ENCODE measurements at regions not wholly inside any gene's neighbourhood (a gene's known extent, or its start where the extent isn't known, plus 50 kb on each side); places are given as distances from the start of the nearest gene placed in this dataset.
"Not testable (repeated sequence)": the region's sequence is repeated elsewhere in the genome, so short reads cannot be mapped to it uniquely, and the experiment has no call there.

- no peaks in the 10 kb centered on the region for H3K36me3 Mint-ChIP-seq (ENCODE audit: insufficient read depth)
- H3K27me3 Mint-ChIP-seq = peaks cover 36 to 37% of the 10 kb centered on the region in 2 donors
- no peaks in the 10 kb centered on the region for H3K4me1 Mint-ChIP-seq (ENCODE audit: low read depth in 2 of 2)
- ATAC-seq (replicated peaks) = no peak
- H3K4me3 Mint-ChIP-seq = no peak overlapping the region
- no peak overlapping the region for H3K27ac Mint-ChIP-seq
- no peak for DNase-seq
- peaks cover 1 to 7% of the 10 kb centered on the region in 2 donors for H3K9me3 Mint-ChIP-seq
Observed at GRCh38 chr20:2223558-2224367, 72.0 kb upstream of the TGM3 start.

GRCh38 chr20:2224368-2224639 lies 71.5 kb upstream of the TGM3 start:
- no peak overlapping the region for H3K27ac Mint-ChIP-seq
- DNase-seq = no peak
- peaks cover 41 to 42% of the 10 kb centered on the region in 2 donors for H3K27me3 Mint-ChIP-seq

GRCh38 chr20:2227285-2227684 lies 68.5 kb upstream of the TGM3 start:
- H3K4me3 Mint-ChIP-seq; H3K27ac Mint-ChIP-seq; H3K4me1 Mint-ChIP-seq (ENCODE audit: low read depth in 2 of 2); ATAC-seq (replicated peaks); DNase-seq; H3K9me3 Mint-ChIP-seq; H3K36me3 Mint-ChIP-seq (ENCODE audit: insufficient read depth): not testable (repeated sequence)
- H3K27me3 Mint-ChIP-seq = peaks cover 38 to 44% of the 10 kb centered on the region in 2 donors

More at GRCh38 chr20:2224368-2224639, 71.5 kb upstream of the TGM3 start:
- no peak for ATAC-seq (replicated peaks)
- Mint-ChIP-seq H3K4me3 (no peak overlapping the region), H3K36me3 (ENCODE audit: insufficient read depth) (no peaks in the 10 kb centered on the region), H3K9me3 (peaks cover 1 to 7% of the 10 kb centered on the region in 2 donors), H3K4me1 (ENCODE audit: low read depth in 2 of 2) (no peaks in the 10 kb centered on the region)

- Mint-ChIP-seq H3K36me3 (ENCODE audit: insufficient read depth) (no peaks in the 10 kb centered on the region), H3K4me1 (ENCODE audit: low read depth in 2 of 2) (no peaks in the 10 kb centered on the region), H3K27ac (no peak overlapping the region), H3K27me3 (peaks cover 38 to 44% of the 10 kb centered on the region in 2 donors), H3K4me3 (no peak overlapping the region), H3K9me3 (no peaks in the 10 kb centered on the region)
- DNase-seq (no peak), ATAC-seq (replicated peaks) (no peak)
Observed at GRCh38 chr20:2227861-2228260, 67.9 kb upstream of the TGM3 start.

- no peaks in the 10 kb centered on the region for H3K4me1 Mint-ChIP-seq (ENCODE audit: low read depth in 2 of 2)
- peaks cover 33 to 40% of the 10 kb centered on the region in 2 donors for H3K27me3 Mint-ChIP-seq
- no peak overlapping the region for H3K27ac Mint-ChIP-seq
- H3K4me3 Mint-ChIP-seq = no peak overlapping the region
- DNase-seq (no peak), ATAC-seq (replicated peaks) (no peak)
- no peaks in the 10 kb centered on the region for H3K9me3 Mint-ChIP-seq
- H3K36me3 Mint-ChIP-seq (ENCODE audit: insufficient read depth) = no peaks in the 10 kb centered on the region
Observed at GRCh38 chr20:2228926-2229325, 66.9 kb upstream of the TGM3 start.

- Mint-ChIP-seq H3K4me3 (no peak overlapping the region), H3K36me3 (ENCODE audit: insufficient read depth) (no peaks in the 10 kb centered on the region), H3K27ac (no peak overlapping the region)
Observed at GRCh38 chr20:2230726-2231488, 64.9 kb upstream of the TGM3 start.

GRCh38 chr20:2231701-2232100 lies 64.1 kb upstream of the TGM3 start:
- Mint-ChIP-seq H3K27ac (no peak overlapping the region), H3K4me1 (ENCODE audit: low read depth in 2 of 2) (no peaks in the 10 kb centered on the region), H3K36me3 (ENCODE audit: insufficient read depth) (no peaks in the 10 kb centered on the region), H3K4me3 (no peak overlapping the region), H3K27me3 (peaks cover 25 to 33% of the 10 kb centered on the region in 2 donors), H3K9me3 (no peaks in the 10 kb centered on the region)
- DNase-seq (no peak), ATAC-seq (replicated peaks) (no peak)

More at GRCh38 chr20:2230726-2231488, 64.9 kb upstream of the TGM3 start:
- no peaks in the 10 kb centered on the region for H3K4me1 Mint-ChIP-seq (ENCODE audit: low read depth in 2 of 2)
- ATAC-seq (replicated peaks) (no peak), DNase-seq (no peak)
- no peaks in the 10 kb centered on the region for H3K9me3 Mint-ChIP-seq
- peaks cover 18 to 25% of the 10 kb centered on the region in 2 donors for H3K27me3 Mint-ChIP-seq

GRCh38 chr20:2234598-2235191 lies 61.1 kb upstream of the TGM3 start:
- Mint-ChIP-seq H3K27me3 (peaks cover 13 to 15% of the 10 kb centered on the region in 2 donors), H3K4me3 (no peak overlapping the region), H3K4me1 (ENCODE audit: low read depth in 2 of 2) (no peaks in the 10 kb centered on the region), H3K9me3 (no peaks in the 10 kb centered on the region), H3K27ac (no peak overlapping the region), H3K36me3 (ENCODE audit: insufficient read depth) (no peaks in the 10 kb centered on the region)
- no peak for ATAC-seq (replicated peaks)
- DNase-seq = no peak

GRCh38 chr20:2236256-2236655 lies 59.5 kb upstream of the TGM3 start:
- ATAC-seq (replicated peaks) = no peak
- H3K9me3 Mint-ChIP-seq = no peaks in the 10 kb centered on the region
- H3K4me3 Mint-ChIP-seq = no peak overlapping the region
- no peak for DNase-seq
- H3K27ac Mint-ChIP-seq = no peak overlapping the region
- no peaks in the 10 kb centered on the region for H3K4me1 Mint-ChIP-seq (ENCODE audit: low read depth in 2 of 2)
- peaks cover 9 to 18% of the 10 kb centered on the region in 2 donors for H3K27me3 Mint-ChIP-seq
- H3K36me3 Mint-ChIP-seq (ENCODE audit: insufficient read depth) = no peaks in the 10 kb centered on the region

- ATAC-seq (replicated peaks) (no peak), DNase-seq (no peak)
- Mint-ChIP-seq H3K4me3 (no peak overlapping the region), H3K27me3 (peaks cover 9 to 18% of the 10 kb centered on the region in 2 donors), H3K36me3 (ENCODE audit: insufficient read depth) (no peaks in the 10 kb centered on the region), H3K4me1 (ENCODE audit: low read depth in 2 of 2) (no peaks in the 10 kb centered on the region), H3K27ac (no peak overlapping the region), H3K9me3 (no peaks in the 10 kb centered on the region)
Observed at GRCh38 chr20:2237059-2237458, 58.7 kb upstream of the TGM3 start.

- H3K4me3 Mint-ChIP-seq = no peak overlapping the region
- H3K4me1 Mint-ChIP-seq (ENCODE audit: low read depth in 2 of 2) = no peaks in the 10 kb centered on the region
- DNase-seq (no peak), ATAC-seq (replicated peaks) (no peak)
- no peak overlapping the region for H3K27ac Mint-ChIP-seq
- H3K36me3 Mint-ChIP-seq (ENCODE audit: insufficient read depth) = no peaks in the 10 kb centered on the region
- peaks cover 21 to 26% of the 10 kb centered on the region in 2 donors for H3K27me3 Mint-ChIP-seq
- H3K9me3 Mint-ChIP-seq = no peaks in the 10 kb centered on the region
Observed at GRCh38 chr20:2238601-2239000, 57.2 kb upstream of the TGM3 start.

- H3K36me3 Mint-ChIP-seq (ENCODE audit: insufficient read depth) = no peaks in the 10 kb centered on the region
Observed at GRCh38 chr20:2240835-2241234, 55.0 kb upstream of the TGM3 start.

GRCh38 chr20:2242678-2243077 lies 53.1 kb upstream of the TGM3 start:
- no peak for DNase-seq
- H3K4me1 Mint-ChIP-seq (ENCODE audit: low read depth in 2 of 2) = no peaks in the 10 kb centered on the region
- no peaks in the 10 kb centered on the region for H3K36me3 Mint-ChIP-seq (ENCODE audit: insufficient read depth)
- peaks cover 20 to 29% of the 10 kb centered on the region in 2 donors for H3K27me3 Mint-ChIP-seq
- H3K27ac Mint-ChIP-seq = no peak overlapping the region
- no peaks in the 10 kb centered on the region for H3K9me3 Mint-ChIP-seq
- no peak for ATAC-seq (replicated peaks)
- H3K4me3 Mint-ChIP-seq = no peak overlapping the region

More at GRCh38 chr20:2240835-2241234, 55.0 kb upstream of the TGM3 start:
- Mint-ChIP-seq H3K9me3 (no peaks in the 10 kb centered on the region), H3K4me3 (no peak overlapping the region), H3K27me3 (peaks cover 29 to 34% of the 10 kb centered on the region in 2 donors), H3K4me1 (ENCODE audit: low read depth in 2 of 2) (no peaks in the 10 kb centered on the region), H3K27ac (no peak overlapping the region)
- DNase-seq (no peak), ATAC-seq (replicated peaks) (no peak)

GRCh38 chr20:2244523-2244922 lies 51.3 kb upstream of the TGM3 start:
- ATAC-seq (replicated peaks) (no peak), DNase-seq (no peak)
- no peak overlapping the region for H3K4me3 Mint-ChIP-seq
- no peak overlapping the region for H3K27ac Mint-ChIP-seq
- no peaks in the 10 kb centered on the region for H3K36me3 Mint-ChIP-seq (ENCODE audit: insufficient read depth)
- no peaks in the 10 kb centered on the region for H3K4me1 Mint-ChIP-seq (ENCODE audit: low read depth in 2 of 2)
- no peaks in the 10 kb centered on the region for H3K9me3 Mint-ChIP-seq
- H3K27me3 Mint-ChIP-seq = peaks cover 20 to 42% of the 10 kb centered on the region in 2 donors
